Embryonic facial prominence (tissue), 1 donor: ENCODE measurements at regions not wholly inside any gene's neighbourhood (a gene's known extent, or its start where the extent isn't known, plus 50 kb on each side); places are given as distances from the start of the nearest gene placed in this dataset.

Experiments
- DNase-seq: peaks from one replicate; pipeline ENCODE4 v3.0.0-alpha.2; 2016; ENCODE audit errors: extremely low spot score

- DNase-seq = no peak
Measured at GRCh38 chr5:74095871-74096270, 469.9 kb downstream of the ARHGEF28 start.

GRCh38 chr5:74094782-74095108 lies 468.7 kb downstream of the ARHGEF28 start:
- DNase-seq = no peak

GRCh38 chr5:74094096-74094781 lies 468.2 kb downstream of the ARHGEF28 start:
- no peak for DNase-seq

- DNase-seq = no peak
Measured at GRCh38 chr5:74093561-74093960, 467.6 kb downstream of the ARHGEF28 start.

GRCh38 chr5:74092766-74093165 lies 466.8 kb downstream of the ARHGEF28 start:
- DNase-seq = no peak

GRCh38 chr5:74085782-74086181 lies 459.8 kb downstream of the ARHGEF28 start:
- no peak for DNase-seq

GRCh38 chr5:74085186-74085585 lies 459.2 kb downstream of the ARHGEF28 start:
- no peak for DNase-seq

GRCh38 chr5:74083096-74083791 lies 457.2 kb downstream of the ARHGEF28 start:
- no peak for DNase-seq

- no peak for DNase-seq
Measured at GRCh38 chr5:74082512-74083055, 456.6 kb downstream of the ARHGEF28 start.

GRCh38 chr5:74081126-74081525 lies 455.1 kb downstream of the ARHGEF28 start:
- no peak for DNase-seq

- DNase-seq = no peak
Measured at GRCh38 chr5:74079971-74080556, 454.1 kb downstream of the ARHGEF28 start.

GRCh38 chr5:74075501-74076484 lies 449.8 kb downstream of the ARHGEF28 start:
- DNase-seq = no peak

- no peak for DNase-seq
Measured at GRCh38 chr5:74074111-74074510, 448.1 kb downstream of the ARHGEF28 start.

GRCh38 chr5:74073257-74073656 lies 447.3 kb downstream of the ARHGEF28 start:
- DNase-seq = no peak

- DNase-seq = no peak
Measured at GRCh38 chr5:74072646-74073045, 446.6 kb downstream of the ARHGEF28 start.

GRCh38 chr5:74070766-74071165 lies 444.8 kb downstream of the ARHGEF28 start:
- no peak for DNase-seq

GRCh38 chr5:74069741-74070140 lies 443.7 kb downstream of the ARHGEF28 start:
- DNase-seq = no peak

- DNase-seq = no peak
Measured at GRCh38 chr5:74067748-74068541, 441.9 kb downstream of the ARHGEF28 start.

GRCh38 chr5:74064911-74065310 lies 438.9 kb downstream of the ARHGEF28 start:
- no peak for DNase-seq

- DNase-seq = no peak
Measured at GRCh38 chr5:74064225-74064624, 438.2 kb downstream of the ARHGEF28 start.

- no peak for DNase-seq
Measured at GRCh38 chr5:74063821-74064220, 437.8 kb downstream of the ARHGEF28 start.
